Spleen (tissue), 11 donors: ENCODE measurements at regions not wholly inside any gene's neighbourhood (a gene's known extent, or its start where the extent isn't known, plus 50 kb on each side); places are given as distances from the start of the nearest gene placed in this dataset.
A peak's percentile ranks its signal among the peaks of the same experiment; 100 is the strongest.

Source experiments
- DNase-seq: peaks from one replicate; pipeline ENCODE4 v3.0.0-alpha.2; 2020
- H3K27ac ChIP-seq, 8 donors: fragments of 200-600 bp; sonication (generic) in 7 of 8; 1 replicate in 4 of 8; 2 replicates in 4 of 8; pipeline versions ENCODE4 v1.5.0 to v1.8.0; 2016 to 2021; ENCODE audit warnings: inconsistent platforms in 4 of 8, mild to moderate bottlenecking in 4 of 8, moderate library complexity in 1 of 8
- H3K27me3 ChIP-seq, 7 donors: fragments of 200-600 bp; sonication (generic) in 6 of 7; replicated peaks in 1 of 7; 1 replicate in 4 of 7; 2 replicates in 3 of 7; pipeline versions ENCODE4 v1.5.0 to v1.8.0; 2016 to 2021; ENCODE audit warnings: inconsistent platforms in 3 of 7, mild to moderate bottlenecking in 1 of 7
- H3K36me3 ChIP-seq, 6 donors: fragments of 200-600 bp; sonication (generic) in 5 of 6; 1 replicate in 4 of 6; 2 replicates in 2 of 6; pipeline versions ENCODE4 v1.5.0 to v1.8.0; 2016 to 2021; ENCODE audit warnings: inconsistent platforms in 2 of 6
- H3K4me1 ChIP-seq, 6 donors: fragments of 200-600 bp; sonication (generic) in 5 of 6; 1 replicate in 3 of 6; 2 replicates in 3 of 6; pipeline versions ENCODE4 v1.5.0 to v1.8.0; 2016 to 2021; ENCODE audit warnings: inconsistent platforms in 3 of 6
- H3K4me3 ChIP-seq, 8 donors: fragments of 200-600 bp; sonication (generic) in 7 of 8; 1 replicate in 4 of 8; 2 replicates in 4 of 8; pipeline versions ENCODE4 v1.5.0 to v1.8.0; 2016 to 2021; ENCODE audit warnings: inconsistent platforms in 4 of 8, mild to moderate bottlenecking in 4 of 8, moderate library complexity in 2 of 8
- H3K9me3 ChIP-seq, 8 donors: fragments of 200-600 bp; sonication (generic) in 7 of 8; 1 replicate in 4 of 8; 2 replicates in 4 of 8; pipeline versions ENCODE4 v1.5.0 to v1.8.0; 2016 to 2021; ENCODE audit warnings: inconsistent platforms in 4 of 8
- POLR2A ChIP-seq, 3 donors: fragments of 450-650 bp; IDR thresholded peaks; one replicate each; pipeline ENCODE4 v1.5.1; 2017; ENCODE audit warnings: antibody characterized with exemption in 3 of 3, mild to moderate bottlenecking in 1 of 3
- POLR2AphosphoS5 ChIP-seq, 3 donors: sonication (generic); formaldehyde crosslinking; IDR thresholded peaks; one replicate each; pipeline ENCODE4 v1.5.1; 2017; ENCODE audit warnings: antibody characterized with exemption in 3 of 3
- WGBS, 5 donors: extraction: QIAGEN DNeasy Blood & Tissue Kit in 3 of 5; methylation state at CpG; one replicate each; pipeline versions ENCODE4 v1.1.5 to v1.1.7; 2013 to 2018; 5-methylcytosine and 5-hydroxymethylcytosine counted together
- intact Hi-C: fragments of 100-400 bp; cut with DNase I; formaldehyde crosslinking; loops from one replicate; pipeline ENCODE4 v1.15.0; 2023; ENCODE audit warnings: low total_unique reads
- TF ChIP-seq, protein P1 (sequence below), 11 experiments: fragments of 200-600 bp in 7 of 11; fragments of 450-650 bp in 4 of 11; sonication (generic) in 4 of 11; IDR thresholded peaks in 8 of 11; conservative IDR thresholded peaks in 3 of 11; 1 replicate in 7 of 11; 2 replicates in 4 of 11; pipeline versions ENCODE4 v1.4.0 to v1.8.0; 2016 to 2021; ENCODE audit warnings: antibody characterized with exemption in 11 of 11, inconsistent platforms in 4 of 11, mild to moderate bottlenecking in 1 of 11
- donor health status: healthy with polysubstance abuse.
- donor health status: DM: no; HTN: no; CAD: no; lungs with moderate emphysema.
- donor health status: DM: no; HTN: no; CAD: no.
- donor health status: Bipolar disorder and iron deficiency.
- donor health status: healthy.
- donor health status: DM: no; HTN: no; CAD: no.
- donor health status: DM: yes; HTN: yes; CAD: no.

DNA sequence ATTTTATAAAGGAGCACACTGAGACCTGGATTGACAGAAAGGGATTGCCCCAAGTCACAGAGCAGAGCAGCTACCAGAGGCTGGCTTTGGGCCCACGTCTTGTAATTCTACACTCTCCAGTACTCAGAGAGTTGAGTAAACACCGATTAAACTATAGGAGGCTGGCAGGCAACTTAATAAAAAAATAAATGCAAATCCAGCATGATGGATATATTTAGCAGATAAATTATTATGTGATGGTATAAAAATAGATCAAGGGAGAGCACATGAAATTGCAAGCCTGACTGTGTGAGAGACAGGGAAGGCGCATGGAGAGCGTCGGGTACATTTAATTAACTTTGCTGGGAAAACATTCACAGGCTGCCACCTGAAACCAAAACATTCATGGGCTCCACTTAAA, 87.7 kb upstream of the CCL2 start:
- peaks cover 0 to 92% (median 17%) of the 10 kb centered on the region in 7 donors for H3K27me3 ChIP-seq
- H3K36me3 ChIP-seq = no peaks in the 10 kb centered on the region
- no peak for TF ChIP-seq POLR2A (IDR thresholded peaks at IDR 0.05)
- TF ChIP-seq, protein P1, sequence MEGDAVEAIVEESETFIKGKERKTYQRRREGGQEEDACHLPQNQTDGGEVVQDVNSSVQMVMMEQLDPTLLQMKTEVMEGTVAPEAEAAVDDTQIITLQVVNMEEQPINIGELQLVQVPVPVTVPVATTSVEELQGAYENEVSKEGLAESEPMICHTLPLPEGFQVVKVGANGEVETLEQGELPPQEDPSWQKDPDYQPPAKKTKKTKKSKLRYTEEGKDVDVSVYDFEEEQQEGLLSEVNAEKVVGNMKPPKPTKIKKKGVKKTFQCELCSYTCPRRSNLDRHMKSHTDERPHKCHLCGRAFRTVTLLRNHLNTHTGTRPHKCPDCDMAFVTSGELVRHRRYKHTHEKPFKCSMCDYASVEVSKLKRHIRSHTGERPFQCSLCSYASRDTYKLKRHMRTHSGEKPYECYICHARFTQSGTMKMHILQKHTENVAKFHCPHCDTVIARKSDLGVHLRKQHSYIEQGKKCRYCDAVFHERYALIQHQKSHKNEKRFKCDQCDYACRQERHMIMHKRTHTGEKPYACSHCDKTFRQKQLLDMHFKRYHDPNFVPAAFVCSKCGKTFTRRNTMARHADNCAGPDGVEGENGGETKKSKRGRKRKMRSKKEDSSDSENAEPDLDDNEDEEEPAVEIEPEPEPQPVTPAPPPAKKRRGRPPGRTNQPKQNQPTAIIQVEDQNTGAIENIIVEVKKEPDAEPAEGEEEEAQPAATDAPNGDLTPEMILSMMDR (IDR thresholded peaks at IDR 0.05 in 8 of 11, conservative IDR thresholded peaks at IDR 0.05 in 3 of 11) = no peak
- TF ChIP-seq POLR2AphosphoS5 (IDR thresholded peaks at IDR 0.05) = no peak
- H3K9me3 ChIP-seq = peaks cover 0 to 3% (median 0%) of the 10 kb centered on the region in 8 donors
- H3K4me3 ChIP-seq = no peak overlapping the region
- H3K27ac ChIP-seq = no peak overlapping the region
- WGBS, 5 donors = 71 to 89% (median 82%) methylated on average over 5 of the region's 5 CpGs
- intact Hi-C loops = no loop called here
- DNase-seq = no peak
- H3K4me1 ChIP-seq = no peaks in the 10 kb centered on the region

DNA sequence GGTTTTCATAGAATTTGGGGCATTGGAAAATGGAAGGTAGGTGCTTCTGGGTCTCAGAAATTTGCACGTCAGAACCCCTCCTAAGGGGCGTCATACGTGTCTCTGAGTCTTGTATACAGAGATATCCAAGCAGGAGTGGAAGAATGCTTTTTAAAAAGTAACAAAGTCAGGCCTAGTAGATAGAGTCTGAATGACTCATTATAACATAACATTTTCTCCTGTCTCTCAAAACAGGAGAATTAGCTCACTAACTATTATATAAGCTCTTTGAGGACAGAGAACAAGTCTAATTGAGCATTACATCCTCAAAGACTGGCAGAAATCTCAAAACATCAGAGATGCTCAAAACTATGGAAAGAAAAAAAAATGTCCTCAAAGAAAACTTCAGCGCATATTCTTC, 86.1 kb upstream of the CCL2 start:
- Histone ChIP-seq H3K9me3 (peaks cover 0 to 5% (median 0%) of the 10 kb centered on the region in 8 donors), H3K27me3 (peaks cover 0 to 94% (median 14%) of the 10 kb centered on the region in 7 donors), H3K4me3 (no peak overlapping the region), H3K27ac (no peak overlapping the region), H3K4me1 (peaks cover 0 to 12% (median 1%) of the 10 kb centered on the region in 6 donors), H3K36me3 (no peaks in the 10 kb centered on the region)
- WGBS, 5 donors = 84 to 94% (median 87%) methylated on average over 4 of the region's 4 CpGs
- DNase-seq = no peak
- intact Hi-C loops = no loop called here
- TF ChIP-seq, protein P1 (IDR thresholded peaks at IDR 0.05 in 8 of 11, conservative IDR thresholded peaks at IDR 0.05 in 3 of 11) = no peak
- no peak for TF ChIP-seq POLR2A (IDR thresholded peaks at IDR 0.05)
- no peak for TF ChIP-seq POLR2AphosphoS5 (IDR thresholded peaks at IDR 0.05)

DNA sequence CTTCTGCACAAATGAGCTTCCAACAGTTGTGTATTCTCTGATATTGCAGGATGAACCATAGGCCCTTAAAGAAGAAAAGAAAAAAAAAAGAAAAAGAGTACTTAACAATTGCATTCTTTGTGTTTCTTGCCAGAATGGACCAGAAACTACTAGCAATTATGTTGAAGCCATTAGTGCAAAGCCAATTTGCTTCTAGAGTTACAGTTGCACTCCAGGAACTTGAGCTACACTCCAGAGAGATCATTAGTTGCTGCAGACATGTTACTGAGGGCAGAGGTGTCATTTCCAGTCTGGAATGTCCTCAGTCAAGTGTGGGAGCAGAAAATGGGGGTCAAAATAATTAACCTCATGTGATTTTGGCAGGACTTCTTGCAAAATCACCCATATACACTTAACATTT, 85.6 kb upstream of the CCL2 start:
- H3K4me3 ChIP-seq = no peak overlapping the region
- H3K4me1 ChIP-seq = peaks cover 0 to 12% (median 1%) of the 10 kb centered on the region in 6 donors
- DNase-seq = no peak
- H3K9me3 ChIP-seq = peaks cover 0 to 5% (median 0%) of the 10 kb centered on the region in 8 donors
- intact Hi-C loops = no loop called here
- peaks cover 0 to 94% (median 17%) of the 10 kb centered on the region in 7 donors for H3K27me3 ChIP-seq
- no peaks in the 10 kb centered on the region for H3K36me3 ChIP-seq
- TF ChIP-seq POLR2AphosphoS5 (IDR thresholded peaks at IDR 0.05) (no peak), POLR2A (IDR thresholded peaks at IDR 0.05) (no peak)
- TF ChIP-seq, protein P1 (IDR thresholded peaks at IDR 0.05 in 8 of 11, conservative IDR thresholded peaks at IDR 0.05 in 3 of 11) = no peak
- no peak overlapping the region for H3K27ac ChIP-seq

DNA sequence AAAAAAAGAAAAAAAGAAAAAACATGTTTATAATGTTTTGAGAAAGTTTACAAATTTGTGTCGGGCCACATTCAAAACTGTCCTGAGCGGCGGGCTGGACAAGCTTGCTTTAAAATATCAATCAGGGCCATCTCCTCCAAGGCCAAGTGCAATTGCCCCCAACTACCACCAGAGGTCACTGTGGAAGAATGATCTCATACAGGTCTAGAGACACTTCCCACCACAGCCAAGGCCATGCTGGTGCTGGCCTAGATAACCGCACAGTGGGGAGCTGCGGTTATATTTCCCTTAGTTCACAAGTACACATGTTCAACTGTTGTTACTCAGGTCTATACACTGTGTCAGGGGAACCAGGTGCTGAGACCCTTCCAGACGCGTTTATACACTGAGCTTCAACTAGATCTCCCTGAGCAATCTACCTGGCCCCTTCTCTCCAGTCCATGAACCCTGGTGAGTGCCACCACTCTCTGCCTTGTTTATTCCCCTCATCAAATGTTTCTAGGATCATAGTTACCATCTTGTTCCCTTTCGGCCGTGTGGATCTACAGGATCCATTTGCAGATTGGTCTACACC, 83.8 kb upstream of the CCL2 start:
- Histone ChIP-seq H3K4me1 (peaks cover 0 to 13% (median 1%) of the 10 kb centered on the region in 6 donors), H3K36me3 (no peaks in the 10 kb centered on the region), H3K27ac (no peak overlapping the region), H3K27me3 (peaks cover 0 to 92% (median 17%) of the 10 kb centered on the region in 7 donors), H3K9me3 (peaks cover 0 to 5% (median 0%) of the 10 kb centered on the region in 8 donors), H3K4me3 (no peak overlapping the region)
- TF ChIP-seq POLR2A (IDR thresholded peaks at IDR 0.05) = no peak
- no peak for TF ChIP-seq POLR2AphosphoS5 (IDR thresholded peaks at IDR 0.05)
- TF ChIP-seq, protein P1 (IDR thresholded peaks at IDR 0.05 in 8 of 11, conservative IDR thresholded peaks at IDR 0.05 in 3 of 11) = peak; percentile 53 to 91 (median 82)
- WGBS, 5 donors = 42 to 52% (median 47%) methylated on average over 9 of the region's 9 CpGs
- intact Hi-C loops = no loop called here
- no peak for DNase-seq
